NCI-H748 (cell line): ENCODE measurements at regions not wholly inside any gene's neighbourhood (a gene's known extent, or its start where the extent isn't known, plus 50 kb on each side); places are given as distances from the start of the nearest gene placed in this dataset.

Source experiments
- DNase-seq: peaks from one replicate; lab custom pipeline; 2025; ENCODE audit not compliant: unreplicated experiment; lab: John Stamatoyannopoulos, UW

DNA sequence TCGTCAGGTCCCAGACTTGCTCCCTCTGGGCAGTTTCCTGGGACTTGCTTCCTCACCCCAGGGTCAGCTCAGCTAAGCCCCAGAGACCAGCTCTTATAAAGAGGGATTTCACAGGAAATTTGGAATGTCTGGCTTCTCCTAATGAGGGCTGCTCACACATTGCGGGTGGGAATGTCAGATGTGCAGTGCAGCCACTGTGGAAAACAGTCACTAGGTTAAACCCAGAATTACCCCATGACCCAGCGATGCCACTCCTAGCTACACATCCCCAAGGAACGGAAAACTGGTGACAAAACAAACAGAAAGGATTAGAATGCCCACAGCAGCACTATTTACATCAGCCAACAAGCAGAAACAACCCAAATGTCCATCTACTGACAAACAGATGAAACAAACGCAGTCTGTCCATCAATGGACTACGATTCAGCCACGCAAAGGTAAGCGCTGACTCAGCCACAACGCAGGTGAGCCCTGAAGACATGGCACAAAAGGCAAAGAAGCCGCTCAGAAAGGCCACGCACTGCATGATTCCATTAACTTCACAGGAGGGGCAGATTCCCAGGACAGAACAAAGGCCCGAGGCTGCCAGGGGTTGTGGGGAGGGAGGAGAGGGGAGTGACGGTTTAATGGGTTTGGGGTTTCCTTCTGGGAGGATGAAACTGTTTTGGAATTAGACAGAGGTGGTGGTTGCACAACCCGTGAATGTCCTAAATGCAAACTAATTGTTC, 63.0 kb downstream of the NCOR2 start:
- DNase-seq = no peak

DNA sequence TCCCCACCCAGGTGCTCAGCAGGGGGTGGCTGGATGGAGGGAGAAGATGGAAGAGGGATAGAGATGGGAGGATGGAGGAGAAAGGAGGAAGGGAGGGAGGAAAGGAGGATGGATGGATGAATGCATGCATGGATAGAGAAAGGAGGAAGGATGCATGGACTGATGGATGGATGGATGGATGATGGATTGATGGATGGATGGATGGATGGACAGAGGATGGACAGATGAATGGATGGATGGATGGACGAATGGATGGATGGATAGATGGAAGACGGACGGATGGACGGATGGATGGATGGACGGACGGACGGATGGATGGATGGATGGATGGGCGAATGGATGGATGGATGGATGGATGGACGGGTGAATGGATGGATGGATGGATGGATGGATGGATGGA, 64.1 kb downstream of the NCOR2 start:
- DNase-seq = no peak

DNA sequence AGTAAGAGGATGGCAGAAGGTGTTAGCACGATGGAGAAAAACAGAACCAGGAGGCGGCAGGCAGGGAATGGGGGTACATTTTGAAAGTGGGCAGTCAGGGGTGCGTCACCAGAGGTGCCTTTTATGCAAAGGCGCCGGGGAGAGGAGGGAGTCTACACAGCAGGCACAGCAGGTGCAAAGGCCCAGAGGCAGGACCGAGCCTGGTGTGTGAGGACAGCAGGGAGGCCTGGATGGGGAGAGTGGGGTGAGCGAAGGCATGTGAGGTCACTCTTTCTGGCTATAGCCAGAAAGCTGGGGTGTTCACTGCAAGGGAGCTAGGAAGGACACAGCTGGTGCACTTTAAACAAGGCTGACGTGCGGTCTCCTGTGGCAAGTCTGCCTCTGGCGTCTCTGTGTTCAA, 65.0 kb downstream of the NCOR2 start:
- no peak for DNase-seq

DNA sequence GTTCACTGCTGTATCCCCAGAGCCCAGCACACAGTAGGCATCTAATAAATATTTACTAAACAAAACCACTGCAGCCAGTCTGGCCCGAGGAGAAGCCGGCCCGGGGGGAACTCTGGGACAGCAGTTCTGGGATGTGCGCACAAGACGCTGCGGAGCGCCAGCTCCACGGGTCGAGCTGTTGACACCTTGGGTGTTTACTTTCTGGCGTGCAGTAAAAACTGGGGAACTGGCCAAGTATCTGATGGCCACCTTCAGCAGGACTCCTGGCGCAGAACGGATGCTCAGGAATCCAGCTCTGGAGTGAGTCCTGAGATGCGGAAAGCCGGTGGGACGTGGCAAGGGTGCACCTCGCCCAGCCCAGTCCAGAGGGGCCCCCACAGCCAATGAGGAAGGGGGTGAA, 65.6 kb downstream of the NCOR2 start:
- DNase-seq = no peak

DNA sequence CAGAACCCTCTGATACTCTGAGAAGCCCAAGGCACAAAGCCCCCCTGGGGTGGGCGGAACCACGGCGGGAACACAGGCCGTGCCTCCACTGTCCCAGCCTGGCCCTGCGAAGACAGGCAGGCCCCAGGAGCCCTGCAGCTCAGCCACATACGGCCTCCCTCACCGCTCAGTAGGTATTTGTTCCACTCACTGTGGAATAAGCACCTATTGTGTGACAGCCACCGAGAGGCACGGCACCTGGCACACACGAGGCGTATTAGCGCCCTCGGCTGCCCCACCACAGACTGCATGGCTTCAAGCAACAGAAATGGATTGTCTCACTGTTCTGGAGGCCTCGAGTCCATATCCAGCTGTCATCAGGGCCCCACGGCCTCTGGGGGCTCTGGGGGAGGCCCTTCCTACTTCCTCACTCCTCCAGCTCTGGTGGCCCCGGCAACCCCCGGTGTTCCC, 66.3 kb downstream of the NCOR2 start:
- no peak for DNase-seq

DNA sequence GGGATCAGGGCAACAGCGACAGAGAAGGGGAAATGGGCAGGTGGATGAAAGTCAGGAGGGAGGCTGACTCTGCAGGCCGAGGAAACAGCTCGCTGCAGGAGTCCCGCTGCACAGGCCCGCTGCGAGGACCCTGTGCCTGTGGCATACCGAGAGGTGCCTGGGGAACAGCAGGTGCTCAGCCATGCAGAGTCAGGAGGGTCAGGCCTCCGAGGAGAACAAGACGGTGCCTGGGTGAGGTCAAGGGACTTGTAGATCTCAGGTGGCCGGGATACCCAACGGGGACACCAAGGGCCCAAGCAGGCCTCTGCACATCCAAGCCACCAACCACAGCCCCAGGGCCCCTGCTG, 67.5 kb downstream of the NCOR2 start:
- no peak for DNase-seq

DNA sequence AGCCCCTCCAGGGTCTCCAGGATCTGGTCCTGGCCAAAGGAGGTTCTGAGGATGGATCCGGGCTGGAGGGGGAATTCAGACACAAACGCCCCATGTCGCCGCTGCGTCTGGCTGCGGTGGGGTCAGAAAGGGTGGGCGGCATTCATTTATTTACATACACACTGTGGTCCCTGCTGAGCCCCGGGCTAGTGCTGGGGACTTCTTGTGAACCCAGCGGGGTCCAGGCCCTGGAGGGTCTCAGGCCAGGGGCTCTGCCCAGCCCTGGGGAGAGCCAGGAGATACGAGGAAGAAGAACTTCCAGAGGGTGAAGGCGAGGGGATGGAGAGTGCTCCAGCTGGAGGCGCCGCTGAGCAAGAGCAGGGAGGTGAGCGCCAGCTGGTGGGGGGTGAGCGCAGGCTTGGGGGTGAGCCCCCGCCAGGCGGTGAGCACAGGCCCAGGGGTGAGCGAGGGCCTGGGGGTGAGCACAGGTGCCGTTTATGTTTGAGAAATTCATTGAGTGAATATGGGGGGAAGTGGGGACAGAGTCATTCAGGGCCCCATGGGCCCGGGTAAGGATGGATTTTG, 68.1 kb downstream of the NCOR2 start:
- DNase-seq = no peak

DNA sequence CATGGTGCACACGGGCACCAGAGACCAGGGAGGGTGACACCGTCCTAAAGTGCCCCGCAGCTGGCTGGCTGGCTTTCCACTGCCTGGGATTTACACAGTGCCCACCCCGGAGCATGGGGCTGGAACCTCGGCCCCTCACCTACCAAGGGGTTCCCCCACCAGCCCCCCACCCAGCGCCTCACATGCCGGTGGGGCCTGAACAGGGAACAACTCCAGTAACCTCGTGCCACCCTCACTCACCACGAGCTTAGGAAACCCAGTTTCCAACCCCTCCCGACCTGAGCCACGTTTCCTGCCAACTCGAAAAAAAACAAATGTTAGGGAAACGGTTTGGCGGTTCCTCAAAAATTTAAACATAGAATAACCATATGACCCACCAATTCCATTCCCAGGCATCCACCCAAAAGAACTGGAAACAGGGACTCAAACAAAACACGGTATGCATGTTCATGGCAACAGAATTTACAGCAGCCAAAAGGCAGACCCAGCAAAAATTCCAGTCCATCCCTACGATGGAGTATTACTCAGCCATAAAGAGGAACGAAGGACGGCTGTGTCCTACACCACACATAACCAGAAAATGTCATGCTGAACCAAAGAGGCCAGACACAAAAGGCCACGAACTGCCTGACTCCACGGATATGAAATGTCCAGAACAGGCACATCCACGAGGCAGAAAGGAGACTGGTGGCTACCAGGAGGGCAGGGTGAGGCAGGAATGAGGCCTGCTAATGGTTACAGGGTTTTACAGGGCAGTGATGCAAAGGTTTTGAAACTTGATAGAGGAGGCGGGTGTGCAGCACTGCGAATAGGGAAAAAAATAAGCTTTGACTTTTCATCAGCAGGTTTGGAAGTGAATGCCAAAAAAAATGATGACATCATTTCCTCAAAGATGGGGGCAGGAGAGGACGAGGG, 68.9 kb downstream of the NCOR2 start:
- no peak for DNase-seq

DNA sequence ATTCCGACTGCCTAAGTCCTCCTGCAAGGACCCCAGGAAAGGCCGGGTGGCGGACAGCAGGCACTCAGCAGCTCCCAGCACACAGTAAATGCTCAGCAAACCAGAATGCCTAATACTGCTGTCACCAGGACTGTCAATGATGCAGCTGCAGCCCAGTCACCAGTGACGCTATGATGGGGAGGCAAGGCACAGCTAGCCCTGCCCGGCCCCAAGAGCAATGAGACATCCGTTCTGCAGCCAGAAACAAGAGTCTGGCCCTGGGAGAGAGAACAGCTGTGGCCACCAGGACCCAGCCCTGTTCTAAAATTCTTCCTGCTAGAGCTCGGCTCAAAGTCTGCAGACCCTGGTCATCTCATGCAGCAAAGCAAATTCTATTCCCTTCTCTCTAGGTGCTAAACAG, 69.8 kb downstream of the NCOR2 start:
- no peak for DNase-seq

DNA sequence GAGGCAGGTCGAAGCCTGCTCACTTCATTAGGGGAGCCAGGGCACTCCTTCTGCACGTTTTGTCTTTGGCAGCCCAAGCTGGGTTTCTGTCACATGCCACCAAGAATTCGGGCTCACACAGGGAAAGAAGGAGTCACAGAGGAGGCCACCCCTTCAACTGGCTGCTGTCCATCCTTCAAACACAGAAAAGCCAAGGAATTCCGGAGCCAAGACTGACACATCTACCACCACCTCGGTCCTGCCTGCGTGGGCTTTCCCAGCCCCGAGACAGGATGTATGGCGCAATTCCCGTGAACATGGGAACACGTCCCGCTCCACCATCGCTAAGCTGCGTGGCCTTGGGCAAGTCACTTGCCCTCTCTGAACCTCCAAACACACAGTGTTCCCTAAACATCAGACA, 70.4 kb downstream of the NCOR2 start:
- no peak for DNase-seq

DNA sequence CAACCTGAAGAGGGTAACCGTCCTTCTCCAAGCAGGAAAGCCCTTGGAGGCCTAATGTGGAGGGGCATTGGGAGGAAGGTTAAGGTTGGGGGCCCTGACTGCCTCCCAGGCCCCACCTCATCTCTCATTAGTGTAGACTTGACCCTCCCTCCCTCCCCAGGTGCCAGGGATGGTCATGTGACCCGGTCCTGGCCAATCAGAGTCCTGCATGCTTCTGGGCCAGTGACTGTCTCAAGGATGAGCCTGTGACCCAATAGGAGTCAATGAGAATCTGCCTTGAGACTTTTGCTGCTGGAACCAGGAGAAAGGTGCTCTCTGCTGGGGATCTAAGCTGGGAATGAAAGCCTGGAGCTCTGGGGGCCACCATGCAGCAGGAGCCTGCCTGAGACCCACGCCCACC, 70.8 kb downstream of the NCOR2 start:
- DNase-seq = no peak

DNA sequence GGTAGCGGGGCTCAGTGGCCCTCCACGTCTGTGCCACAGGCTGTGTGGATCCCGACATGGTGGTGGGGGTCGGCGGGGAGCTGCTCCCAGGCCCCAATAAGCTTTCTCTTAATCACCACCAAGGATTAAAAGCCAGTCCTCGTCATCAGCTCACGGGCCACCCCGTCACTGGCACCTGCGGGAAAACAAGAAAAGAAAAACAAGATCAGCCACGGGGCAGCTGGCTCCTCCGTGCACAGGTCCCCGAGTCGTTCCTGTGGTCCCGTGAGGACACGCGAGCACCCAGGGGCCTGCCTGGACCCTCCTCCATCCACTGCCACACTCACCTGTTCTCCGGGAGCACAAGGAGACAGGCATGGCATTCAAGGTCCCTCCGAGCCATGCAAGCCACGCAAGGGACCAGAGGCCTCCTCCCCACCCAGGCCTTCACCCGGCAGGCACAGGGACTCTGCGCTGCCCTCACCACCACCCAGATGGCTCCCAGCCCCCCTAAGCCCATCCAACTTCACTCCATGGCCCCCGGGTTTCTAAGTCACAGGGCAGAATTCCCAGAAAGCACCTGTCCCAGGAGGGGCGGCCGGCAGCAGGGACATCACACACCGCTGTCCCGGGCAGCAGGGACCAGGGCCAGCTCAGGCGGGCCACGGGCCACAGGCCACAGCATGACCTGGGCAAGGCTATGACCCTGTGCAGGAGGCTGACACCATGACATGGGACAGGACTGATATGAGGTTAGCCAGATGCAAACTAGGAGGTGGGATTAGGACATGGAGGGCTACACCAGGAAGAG, 72.0 kb downstream of the NCOR2 start:
- DNase-seq = no peak

DNA sequence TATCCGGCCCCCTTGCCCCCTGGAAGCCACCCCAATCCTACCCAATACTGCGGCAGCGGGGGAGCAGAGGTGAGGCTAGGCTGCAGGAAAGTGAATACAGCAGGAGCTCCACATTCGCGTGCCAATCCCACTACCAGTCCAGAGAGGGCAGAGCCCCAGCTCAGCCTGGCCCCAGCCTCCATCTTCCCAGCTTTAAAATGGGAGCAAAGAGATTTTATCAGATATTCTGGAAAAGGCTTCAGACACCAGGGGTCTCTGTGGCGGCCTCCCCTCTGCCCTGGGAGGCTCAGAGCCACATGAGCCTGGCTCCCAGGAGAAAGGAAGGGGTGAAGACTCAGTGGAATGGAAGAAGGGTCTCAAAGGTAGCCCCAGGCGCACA, 72.7 kb downstream of the NCOR2 start:
- no peak for DNase-seq

DNA sequence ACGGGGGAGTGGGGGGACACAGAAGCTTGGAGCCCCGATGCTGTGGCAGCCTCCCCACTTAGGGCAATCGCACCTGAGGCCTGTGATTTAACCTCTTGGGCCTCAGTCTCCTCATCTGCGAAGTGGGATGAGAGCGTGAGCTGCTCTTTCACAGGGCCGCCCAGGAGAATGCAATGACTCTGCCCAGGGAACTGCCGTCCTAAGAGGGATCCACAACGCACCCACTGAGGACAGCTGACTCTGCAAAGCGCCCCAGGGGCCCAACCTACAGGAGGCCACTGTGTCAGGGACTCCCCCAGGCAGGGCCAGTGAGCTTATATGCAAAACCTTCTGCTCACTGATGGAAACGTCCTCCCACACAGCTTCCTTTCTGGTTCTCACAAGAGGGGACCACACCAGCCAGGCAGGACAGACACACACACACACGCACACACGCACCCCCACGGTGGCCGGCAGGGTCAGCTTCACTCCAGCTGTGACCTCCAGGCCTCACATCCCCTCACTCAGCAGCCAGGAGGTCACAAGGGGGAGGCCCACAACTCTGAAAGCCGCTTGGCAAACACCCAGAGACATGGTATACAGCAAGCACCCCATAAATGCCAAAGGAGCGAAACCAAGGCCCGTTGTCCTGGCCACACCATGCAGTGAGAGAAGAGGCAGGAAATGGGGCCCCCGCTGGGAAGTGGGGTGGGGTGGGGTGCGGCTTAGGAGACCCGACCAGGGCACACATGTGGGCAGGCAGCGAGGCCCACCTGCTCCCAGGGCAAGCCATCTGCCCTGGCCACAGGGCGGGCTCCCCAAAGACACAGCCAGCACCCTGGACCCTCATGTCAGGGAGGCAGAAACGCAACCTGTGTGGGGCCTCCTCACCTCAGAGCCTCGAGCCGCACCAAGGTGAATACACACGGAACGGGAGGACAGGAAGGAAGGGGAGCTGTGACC, 73.3 kb downstream of the NCOR2 start:
- DNase-seq = no peak

DNA sequence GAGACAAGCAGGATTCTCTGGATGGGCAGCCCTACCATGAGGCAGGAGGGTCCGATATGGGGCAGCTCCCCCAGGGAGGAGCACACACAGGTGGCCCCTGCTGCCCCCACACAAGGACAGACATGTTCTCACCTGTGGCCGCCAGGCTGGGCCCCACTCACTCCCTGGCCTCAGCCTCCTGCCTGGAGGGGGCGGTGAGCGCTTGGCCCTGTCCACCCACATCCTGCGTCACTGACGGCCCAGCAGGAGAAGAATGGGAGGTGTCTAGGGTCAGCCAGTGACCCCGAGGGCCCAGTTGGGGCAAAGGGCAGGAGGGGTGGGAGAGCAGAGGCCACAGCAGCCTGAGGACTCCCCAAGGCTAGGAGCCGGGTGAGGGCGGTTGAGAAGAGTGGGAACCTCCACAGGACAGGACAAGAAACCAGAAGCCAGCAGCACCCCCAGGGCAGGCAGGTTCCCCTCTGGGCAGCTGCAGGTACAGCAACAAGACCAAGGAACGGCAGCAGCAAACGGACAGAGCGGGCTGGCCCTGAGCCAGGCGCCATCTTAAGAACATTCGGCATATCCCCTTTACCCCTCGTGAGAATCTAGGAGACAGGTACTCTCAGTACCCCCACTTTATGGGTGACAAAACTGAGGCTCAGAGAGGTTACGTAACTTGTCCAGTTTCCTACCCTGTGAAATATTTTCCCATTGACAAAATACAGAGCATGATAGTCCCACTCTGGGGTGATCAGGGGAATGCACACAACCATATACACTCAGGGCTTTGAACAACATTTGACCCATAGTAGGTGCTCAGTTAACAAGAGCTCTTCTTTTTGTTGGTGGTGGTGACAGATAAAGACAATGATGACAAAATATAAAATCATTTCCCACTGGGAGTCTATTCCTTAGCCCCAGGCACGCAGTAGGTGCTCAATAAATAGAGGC, 74.3 kb downstream of the NCOR2 start:
- DNase-seq = no peak

DNA sequence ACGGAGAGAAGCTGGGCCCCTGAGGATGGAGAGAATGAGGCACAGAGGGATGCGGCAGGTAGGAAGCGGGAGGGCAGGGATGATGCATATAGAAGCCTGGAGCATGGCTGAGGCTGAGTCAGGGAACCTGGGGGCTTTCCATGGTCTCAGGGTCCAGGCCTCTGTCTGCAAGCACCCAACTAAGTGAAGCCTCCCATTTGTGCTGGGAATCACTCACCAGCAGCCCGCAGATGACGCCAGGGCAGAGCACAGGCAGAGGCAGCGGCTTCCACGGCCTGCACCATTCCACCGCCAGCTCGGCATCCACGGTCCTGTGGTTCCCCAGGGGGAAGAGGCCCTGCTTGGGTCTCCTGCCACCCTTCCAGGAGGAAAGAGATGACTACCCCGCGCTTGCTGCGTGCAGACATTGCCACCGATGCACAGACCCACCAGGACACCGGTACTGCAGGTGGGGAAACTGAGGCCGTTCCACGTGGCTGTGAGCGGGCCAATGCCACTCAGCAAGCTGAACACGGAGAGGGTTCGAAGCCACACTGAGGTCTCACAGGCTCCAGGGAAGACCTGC, 75.5 kb downstream of the NCOR2 start:
- no peak for DNase-seq

DNA sequence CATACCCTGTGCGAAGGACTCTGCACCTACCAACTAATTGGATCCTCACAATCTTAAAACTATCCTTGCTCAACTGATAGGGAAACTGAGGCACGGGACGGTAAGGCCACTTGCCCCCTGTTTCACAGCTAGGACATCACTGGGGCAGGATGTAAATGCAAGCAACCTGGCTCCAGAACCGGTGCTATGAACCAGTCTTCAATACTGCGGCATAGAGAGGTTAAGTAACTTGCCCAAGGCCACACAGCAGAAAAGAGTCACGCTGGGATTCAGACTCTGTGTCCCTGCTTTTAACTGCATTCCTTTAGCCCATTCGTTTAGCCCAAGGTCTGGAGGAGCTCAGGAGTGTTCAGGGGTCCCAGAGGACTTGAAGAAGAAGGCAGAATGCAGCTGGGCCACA, 76.1 kb downstream of the NCOR2 start:
- no peak for DNase-seq

DNA sequence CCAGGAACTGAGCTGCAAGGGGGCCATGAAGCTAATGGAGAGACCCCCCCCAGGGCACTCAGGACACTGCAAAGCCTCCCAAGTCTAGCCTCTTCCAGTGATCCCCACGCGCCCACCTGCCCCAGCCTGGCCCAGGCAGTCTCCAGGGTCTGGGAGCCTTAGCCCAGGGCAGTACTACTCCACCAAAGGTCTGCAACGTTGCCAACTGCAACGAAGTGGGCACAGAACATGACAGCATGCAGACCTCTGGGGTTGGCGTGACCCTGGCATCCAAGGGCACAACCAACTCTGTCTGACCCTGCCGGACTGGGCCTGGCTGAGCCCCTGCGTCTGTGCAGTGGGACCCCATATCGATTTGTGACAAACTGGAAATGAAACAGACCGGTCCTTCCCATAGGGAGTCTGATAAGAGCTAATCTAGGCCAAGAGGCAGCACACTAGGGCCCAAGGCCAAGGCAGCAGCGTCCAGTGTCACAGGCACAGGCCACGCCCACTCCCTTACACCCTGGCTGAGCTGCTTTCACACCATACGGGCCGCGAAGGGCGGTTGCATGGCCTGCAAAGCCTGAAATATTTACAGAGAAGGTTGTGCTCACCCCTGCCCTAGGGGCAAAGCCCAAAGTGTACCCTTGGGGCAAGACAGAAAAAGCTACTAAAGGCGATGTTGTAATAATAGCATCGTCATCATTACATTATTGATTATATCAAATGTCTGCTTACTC, 76.7 kb downstream of the NCOR2 start:
- peak; percentile 10 for DNase-seq
